RPMI7951 (cell line): ENCODE measurements at regions not wholly inside any gene's neighbourhood (a gene's known extent, or its start where the extent isn't known, plus 50 kb on each side); places are given as distances from the start of the nearest gene placed in this dataset.
"Not testable (repeated sequence)": the region's sequence is repeated elsewhere in the genome, so short reads cannot be mapped to it uniquely, and the experiment has no call there.

Experiments
- DNase-seq: peaks from one replicate; pipeline ENCODE4 v3.0.0-alpha.2; 2012; ENCODE audit warnings: low read depth

DNA sequence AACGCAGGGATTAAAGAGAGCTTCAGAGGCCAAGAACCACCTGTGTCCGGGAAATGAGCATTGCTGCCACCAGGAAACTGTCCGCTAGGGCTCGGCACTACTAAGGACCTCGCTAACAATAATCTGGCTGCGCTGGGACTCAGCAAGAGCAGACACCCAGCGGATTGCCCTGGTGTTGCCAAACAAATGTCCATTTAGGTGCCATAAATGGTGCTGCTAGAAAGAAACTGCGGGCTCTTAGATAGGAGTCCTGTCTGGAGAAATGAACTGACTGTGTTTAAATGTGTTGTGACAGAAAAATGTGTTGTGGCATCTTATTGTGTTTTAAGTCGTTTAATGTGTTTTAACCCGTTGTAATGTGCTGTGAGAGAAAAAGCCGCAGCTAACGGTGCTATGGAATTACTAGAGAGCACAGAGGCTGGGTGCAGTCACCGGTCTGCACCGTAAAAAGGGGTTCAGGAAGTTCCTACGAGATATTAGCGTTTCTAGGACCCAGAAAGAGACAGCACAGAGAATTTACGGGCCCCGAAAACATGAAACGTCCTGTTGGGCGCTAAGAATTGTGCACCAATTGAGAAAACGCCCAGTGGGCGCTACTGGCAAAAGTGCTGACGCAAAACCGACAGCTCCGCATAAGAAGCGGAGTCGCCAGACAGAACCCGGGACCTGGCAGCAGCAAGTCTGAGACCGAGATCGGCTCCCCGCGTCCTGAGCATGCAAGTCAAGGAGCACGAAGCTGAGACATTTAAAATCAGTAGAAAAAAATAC is 90.6 kb downstream of the ANXA2R start:
- DNase-seq, result no peak

DNA sequence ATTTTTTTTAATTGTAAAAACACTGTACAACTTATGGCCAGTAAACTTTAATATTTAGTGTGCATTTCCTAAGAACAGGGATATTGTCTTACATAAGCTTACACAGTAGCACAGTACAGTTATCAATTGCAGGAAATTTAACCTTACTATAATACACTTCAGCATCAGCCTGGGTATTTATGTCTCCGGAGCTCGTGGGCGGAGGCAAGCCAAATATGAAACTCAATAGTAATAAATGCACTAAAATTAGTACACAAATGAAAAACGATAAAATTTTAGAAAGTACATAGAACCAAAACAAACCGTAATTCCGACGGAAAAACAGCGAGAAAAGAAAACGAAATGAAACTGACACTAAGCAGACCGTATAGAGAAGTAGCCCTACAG is 91.2 kb downstream of the ANXA2R start:
- no peak for DNase-seq

DNA sequence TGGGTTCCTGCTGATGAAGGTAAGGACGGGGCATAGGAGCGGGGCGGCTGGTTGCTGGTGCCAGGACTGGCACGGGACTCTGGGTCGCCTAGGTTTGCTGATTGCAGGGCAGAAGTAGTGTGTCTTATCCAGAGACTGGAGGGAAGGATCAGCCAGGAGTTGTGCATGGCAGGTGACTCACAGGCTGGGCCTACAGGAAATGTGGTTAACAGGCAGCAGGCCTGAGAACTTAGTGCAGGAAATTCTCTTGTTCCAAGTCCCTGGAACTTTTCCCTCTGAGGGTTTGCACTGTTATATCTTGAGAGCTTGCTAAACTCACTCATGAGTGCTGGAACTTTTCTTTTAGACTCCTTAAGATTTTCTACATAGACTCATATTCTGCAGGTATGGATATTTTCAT is 95.1 kb downstream of the ANXA2R start:
- peak; percentile 87 for DNase-seq

DNA sequence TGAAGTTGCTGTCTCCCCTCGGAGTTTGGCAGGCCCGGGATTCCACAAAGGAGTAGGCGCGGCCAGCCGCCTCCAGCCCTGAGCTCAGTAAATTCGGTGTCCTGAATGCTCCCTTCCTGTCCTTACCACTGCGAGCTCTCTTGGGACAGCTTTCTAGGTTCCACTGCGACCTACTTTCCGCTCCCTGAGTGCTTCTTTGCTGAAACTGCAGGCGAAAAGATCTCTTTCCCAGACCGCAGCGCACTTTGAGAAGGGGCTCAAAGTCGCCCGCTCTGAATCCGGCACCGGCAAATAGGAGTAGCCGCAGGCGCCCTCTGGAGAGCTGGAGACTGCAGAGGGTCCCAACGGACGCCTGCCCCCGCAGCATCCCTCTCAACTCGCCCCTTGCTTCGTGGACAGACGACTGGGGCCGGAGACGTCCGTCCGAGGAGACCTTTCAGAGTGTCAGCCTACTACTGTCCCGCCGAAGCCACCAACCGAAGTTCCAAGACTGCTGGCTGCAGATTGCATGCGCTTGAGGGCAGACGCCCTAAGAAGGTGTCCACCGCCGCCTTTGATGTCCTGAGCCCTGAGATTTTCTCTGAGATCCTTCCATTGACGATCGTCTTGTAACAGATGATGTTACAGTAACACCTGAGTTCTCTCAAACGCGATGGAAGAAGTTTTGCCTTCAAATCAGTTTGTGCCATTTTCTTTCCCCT is 96.0 kb downstream of the ANXA2R start:
- no peak for DNase-seq

DNA sequence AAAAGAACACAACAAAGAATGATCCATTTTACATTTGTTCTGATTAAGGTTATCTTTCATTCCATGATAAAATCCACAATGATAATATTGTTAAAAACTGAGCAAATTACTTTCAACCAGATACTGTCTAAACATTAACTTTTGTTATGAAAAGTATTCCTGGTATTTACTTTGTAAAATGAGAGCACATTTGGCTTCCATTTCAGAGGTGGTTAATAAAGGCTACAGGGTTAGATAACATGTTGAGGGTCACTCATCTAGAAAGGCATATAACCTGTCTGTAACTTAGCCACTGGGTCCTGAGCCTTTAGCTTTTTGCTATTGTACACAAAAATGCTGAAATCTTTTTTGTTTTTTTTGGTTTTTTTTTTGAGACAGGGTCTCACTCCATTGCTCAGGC is 99.3 kb downstream of the ANXA2R start:
- no peak for DNase-seq

DNA sequence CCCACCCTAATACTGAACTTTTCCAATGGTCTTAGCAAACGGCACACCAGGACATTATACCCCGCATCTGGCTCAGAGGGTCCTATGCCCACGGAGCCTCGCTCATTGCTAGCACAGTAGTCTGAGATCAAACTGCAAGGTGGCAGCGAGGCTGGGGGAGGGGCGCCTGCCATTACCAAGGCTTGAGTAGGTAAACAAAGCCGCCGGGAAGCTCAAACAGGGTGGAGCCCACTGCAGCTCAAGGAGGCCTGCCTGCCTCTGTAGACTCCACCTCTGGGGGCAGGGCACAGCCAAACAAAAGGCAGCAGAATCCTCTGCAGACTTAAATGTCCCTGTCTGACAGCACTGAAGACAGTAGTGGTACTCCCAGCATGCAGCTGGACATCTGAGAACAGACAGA is 108.1 kb downstream of the ANXA2R start:
- not testable (repeated sequence) for DNase-seq

DNA sequence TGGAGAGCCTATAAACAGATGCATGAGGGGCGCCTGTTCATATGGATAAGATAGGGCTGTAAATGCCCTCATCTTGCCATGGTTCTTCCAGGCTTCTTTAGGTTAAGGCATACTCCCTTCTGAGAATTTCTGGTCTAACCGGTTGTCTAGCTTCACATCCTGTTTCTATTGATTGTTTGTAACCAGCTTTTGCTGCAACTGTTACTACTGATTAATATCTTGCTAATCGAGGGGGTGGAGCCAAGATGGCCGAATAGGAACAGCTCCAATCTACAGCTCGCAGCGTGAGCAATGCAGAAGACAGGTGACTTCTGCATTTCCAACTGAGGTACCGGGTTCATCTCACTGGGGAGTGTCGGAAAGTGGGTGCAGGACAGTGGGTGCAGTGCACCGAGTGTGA is 108.7 kb downstream of the ANXA2R start:
- DNase-seq, result not testable (repeated sequence)

DNA sequence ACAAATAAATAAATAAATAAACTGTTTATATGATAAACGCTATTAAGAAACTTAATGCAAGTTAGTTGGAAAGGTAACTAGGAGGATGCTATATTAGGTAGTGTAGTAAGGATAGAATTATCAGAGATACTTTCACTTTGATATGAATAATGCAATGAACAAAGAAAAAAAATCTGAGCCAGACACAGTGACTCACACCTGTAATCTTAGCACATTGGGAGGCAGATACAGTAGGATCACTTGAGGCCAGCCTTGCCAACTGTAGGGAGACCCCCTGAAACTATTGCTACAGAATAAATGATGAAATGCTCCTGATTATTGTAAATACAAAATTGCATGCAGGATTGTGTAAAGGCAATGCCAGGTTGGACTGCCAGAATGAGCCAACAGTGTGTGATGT is 109.2 kb downstream of the ANXA2R start:
- no peak for DNase-seq

DNA sequence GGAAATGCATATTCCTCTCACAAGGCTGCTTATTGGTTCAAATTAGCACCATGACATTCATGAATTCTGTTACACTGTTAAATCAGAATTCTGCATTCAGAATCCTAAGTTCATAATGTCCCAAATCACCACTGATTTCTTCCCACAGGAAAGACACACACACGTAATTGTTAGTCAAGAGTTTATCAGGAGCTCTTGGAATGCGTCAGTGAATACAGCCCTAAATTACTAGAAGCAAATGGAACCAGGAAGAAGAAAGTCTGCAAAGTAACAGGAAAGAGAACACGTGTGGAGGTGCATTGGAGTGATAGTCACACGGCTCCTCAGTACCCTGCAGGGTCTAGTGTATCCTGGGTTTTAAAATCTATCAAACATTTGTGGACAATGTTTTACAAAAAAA is 110.2 kb downstream of the ANXA2R start:
- peak; percentile 7 for DNase-seq

DNA sequence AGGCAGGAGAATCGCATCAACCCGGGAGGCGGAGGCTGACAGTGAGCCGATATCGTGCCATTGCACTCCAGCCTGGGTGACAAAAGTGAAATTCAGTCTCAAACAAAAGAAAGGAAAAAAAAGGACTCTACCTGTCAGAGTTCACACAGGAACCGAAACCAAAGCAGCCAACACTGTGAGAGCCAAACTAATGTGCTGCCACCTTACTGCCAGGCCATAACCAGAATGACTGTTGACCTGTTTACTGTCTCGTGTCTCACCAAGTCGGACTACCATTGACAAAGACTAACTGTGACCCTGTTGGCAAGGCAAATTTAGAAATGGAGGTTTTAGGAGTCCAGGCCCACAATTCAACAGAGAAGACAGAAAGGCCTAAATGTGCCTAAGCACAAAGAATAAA is 112.4 kb downstream of the ANXA2R start:
- DNase-seq, result no peak

DNA sequence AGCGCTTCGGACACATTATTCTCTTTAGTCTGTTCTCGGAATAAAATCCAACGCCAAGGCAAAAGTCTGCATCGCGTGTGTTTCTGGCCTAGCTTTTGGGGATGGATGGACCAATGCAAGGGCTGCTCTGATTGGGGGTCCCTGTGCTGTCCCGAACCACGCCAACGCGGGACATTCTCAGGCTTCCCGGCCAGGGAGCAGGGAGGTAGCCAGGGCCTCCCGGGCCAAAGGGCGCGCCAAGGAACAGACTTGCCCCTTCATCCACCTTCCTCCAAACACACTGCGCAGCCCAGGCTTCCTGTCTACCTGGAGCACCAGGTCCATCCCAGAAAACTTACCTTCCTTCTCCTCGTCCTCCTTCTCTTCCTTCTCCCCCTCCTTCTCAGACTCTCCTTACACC is 113.0 kb upstream of the SELENOP start:
- no peak for DNase-seq

DNA sequence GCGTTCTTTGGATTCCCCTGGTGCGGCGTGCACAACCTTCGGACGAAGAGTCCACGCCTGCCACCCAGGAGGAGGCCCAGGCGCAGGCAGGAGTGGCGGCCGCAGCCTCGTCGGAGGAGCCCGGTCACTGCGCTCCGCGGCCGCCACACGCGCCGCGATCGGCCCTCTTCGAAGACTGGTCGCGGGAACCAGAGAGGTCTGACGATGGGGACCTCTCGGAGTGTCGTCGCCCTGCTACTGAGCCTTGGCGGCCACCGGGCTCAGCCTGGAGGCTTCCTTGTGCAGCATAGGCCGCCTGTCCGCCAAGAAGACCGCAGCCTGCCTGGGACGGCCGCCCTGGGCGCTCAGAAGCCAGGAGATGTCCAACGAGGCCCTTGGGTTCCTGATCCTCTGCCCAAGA is 112.5 kb upstream of the SELENOP start:
- no peak for DNase-seq

DNA sequence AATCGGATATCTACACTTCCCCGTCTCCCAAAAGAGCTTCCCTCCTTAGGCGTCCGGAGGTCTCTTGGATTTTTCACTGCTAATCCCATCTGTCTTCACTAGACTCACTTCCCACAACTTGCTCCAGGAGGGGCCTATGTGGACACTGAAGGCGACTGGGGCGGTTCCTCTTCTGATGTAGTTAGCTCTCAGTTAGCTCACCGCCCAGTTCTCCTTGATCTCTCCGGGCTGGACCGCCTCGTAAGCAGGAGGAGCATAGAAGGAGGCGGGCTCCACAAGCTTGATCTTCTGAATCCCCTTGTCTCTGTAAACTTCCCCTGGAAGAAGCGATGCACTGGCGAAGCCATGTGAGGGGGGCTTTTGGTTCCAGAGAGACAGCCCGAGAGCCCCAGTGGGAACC is 112.0 kb upstream of the SELENOP start:
- DNase-seq, result no peak

DNA sequence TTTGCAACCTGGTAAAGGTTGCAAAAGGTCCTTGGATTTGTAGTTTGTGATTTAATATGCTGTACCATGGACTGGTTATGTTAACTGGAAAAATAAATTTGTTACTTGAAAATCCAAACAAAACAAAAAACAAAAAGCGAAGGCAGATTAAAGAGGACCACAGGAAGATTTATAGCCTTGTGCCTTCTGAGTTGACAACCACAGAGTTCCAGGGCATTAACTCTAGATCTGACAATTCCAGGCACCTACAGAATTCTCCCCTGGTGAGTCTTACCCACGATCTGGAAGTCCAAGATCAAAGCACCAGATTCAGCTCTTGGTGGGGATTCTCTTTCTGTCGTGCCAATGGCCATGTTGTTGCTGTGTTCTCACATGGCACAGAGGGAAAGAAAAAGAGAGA is 107.9 kb upstream of the SELENOP start:
- DNase-seq, result no peak

DNA sequence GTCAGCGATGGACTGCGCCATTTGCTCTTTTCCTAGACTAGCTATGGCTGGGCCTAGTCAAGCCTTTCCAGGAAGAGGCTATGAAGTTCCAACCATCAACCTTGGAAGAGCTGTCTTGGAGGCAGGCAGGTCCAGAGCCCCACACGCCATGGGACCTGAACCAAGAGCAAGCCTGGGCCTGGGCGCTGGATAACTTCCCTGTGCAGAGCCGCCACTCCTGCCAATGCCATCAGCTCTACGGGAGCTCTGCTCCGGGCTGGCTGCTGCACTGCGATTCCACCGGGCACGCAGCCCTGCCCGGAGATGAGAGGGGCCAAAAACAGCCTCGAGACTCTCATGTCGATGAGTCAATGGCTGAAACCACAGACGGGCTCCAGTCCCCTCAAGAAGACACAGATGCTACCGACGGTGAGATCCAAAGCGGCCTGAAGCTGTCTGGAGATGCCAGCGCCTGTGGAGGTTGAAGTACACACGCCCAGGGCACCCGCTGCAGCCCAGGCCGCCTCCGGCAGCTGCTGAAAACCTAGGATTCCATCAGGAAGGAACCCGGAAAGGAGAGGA is 103.7 kb upstream of the SELENOP start:
- no peak for DNase-seq

DNA sequence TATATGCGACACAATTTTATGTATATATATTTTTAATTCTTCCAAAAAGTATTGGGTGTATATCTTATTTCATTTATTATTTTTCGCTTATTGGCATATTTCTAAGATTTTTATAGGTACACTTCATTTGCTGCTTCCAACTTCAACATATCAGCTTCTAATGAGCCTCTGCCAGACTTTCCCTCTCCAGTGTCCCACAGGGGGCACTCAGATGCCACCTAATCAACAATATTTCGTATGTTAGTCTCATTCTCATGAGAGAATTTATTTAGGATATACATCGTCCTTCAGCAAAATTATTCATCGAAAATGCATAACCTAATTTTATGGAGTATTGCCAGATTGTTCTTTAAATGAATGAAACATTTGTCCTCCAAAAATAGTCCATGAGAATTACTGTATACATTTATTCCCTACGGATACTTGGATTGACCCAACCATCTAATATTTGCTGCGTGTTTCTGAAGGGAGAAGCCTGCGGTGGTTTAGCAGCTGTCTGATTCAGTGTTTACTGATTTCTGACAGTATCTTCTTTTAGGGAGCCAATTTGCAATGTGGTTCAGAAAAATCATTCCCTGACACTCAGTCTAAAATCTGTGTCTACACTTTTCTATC is 100.6 kb upstream of the SELENOP start:
- DNase-seq, result peak; percentile 63

DNA sequence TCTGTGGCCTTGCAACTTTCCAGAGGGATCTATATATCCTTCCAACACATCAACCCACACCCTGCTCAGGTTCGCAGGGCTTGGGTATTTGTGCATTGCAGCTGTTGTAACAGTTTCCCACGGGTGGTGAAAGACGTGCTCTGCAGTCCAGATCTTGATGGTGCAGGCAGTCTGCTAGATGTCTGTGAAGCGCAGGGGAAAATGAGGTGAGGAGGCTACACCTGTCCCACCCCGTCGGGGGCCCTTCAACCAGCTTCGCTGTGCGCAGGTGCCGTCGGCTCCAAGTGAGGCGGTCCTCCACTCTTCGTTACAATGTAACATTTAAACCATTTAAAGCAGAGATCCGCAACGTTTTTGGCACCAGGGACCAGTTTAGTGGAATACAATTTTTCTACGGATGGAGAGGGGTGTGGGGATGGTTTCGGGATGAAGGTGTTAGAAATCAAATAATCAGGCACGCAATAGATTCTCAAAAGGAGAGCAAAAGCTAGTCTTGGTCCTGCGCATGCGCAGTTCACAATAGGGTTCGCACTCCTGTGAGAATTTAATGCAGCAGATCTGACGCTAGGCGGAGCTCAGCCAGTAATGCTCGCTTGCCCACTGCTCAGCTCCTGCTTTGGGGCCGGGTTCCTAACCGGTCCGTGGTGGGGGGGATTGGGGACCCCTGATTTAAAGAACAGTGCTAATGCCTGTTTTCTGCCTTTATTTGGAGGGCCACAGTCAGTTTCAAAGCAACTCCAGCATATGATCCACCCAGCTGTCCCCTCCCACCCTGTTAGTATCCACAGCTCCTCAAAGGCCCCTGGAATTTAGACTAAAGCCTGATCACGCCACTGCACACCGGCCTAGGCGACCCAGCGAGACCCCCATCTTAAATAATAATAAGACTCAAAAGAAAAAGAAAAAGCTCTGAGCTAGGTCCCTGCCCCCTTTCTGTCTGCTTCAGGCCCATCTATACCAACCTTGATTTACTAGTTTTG is 97.1 kb upstream of the SELENOP start:
- DNase-seq, result peak; percentile 81

DNA sequence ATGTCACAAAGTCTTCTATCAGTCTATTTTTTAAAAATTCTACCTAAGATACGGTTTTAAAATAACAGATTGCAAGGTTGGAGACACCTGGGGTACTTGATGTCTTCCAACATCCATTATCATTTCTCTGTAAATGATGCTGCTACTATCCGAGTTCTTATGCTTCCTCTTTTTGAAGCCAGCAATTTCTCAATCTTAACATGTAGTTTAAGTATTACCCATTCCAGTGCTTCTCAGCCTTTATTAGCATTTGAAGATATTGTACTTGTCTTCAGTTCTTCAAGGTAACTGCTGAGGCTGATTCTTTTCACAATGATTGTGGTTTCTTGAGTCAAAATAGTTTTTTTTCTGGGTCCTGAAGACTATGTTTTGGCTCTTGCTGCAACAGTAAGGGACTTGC is 96.4 kb upstream of the SELENOP start:
- no peak for DNase-seq

DNA sequence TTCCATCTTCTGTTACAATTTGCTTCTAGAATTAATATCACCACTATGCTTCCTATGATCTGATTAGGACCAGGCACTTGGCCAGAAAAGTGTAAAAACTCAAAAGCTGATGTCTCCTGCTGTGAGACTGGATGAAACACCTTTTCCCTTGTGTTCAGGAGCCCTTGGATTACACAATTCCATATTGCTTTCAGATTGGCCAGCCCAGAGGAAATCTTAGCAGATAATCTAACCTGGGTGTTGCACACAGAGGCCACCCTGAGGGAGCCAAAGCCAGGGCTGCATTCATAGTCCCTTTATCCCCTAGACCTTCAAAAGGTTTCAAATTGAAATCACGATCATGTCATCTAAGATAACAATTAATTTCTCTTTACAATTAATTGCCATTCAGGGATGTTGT is 94.1 kb upstream of the SELENOP start:
- no peak for DNase-seq

DNA sequence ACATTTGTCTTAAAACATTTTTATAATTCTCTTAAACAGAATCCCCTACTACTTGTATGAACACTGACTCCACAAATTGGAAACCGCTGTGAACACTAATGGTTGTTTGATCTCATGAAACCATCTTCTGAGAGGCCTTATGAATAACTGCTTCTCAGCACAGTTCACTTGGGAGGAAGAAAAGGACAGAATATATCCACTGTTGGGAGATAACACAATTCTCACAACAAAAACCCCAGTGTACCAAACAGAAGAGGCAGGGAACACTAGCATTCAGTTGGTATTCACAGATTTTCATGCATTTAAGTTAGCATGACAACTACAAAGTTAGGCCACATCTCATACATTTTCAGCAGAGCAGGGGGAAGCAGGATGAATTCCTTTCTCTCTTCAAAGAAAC is 89.0 kb upstream of the SELENOP start:
- no peak for DNase-seq

DNA sequence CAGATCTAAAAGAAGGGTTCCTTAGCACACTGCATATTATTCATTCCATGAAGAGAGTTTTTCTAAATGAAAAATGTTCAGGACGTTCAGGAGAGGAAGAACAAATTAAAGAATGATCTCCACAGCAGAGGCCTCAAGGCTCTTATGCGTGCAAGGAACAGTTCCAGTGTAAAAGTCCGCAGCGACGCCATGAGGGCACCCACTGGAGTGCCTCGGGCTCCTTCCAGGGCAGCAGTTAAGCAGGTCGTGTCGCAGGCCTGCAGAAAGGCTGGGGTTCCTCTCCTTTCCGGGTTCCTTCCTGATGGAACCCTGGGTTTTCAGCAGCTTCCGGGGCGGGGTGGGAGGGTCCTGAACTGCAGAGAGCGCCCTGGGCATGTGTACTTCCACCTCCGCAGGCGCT is 87.1 kb upstream of the SELENOP start:
- no peak for DNase-seq

DNA sequence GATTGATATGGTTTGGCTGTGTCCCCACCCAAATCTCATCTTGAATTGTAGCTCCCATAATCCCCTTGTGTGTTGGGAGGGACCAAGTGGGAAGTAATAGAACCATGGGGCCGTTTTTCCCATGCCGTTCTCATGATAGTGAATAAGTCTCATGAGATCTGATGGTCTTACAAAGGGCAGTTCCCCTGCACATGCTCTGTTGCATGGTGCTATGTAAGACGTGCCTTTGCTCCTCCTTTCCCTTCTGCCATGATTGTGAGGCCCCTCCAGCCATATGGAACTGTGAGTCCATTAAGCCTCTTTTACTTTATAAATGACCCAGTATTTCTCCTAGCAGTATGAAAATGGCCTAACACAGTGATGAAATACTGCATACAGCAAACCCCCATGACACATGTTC is 84.8 kb upstream of the SELENOP start:
- no peak for DNase-seq
